GM18511 (cell line): ENCODE measurements at regions not wholly inside any gene's neighbourhood (a gene's known extent, or its start where the extent isn't known, plus 50 kb on each side); places are given as distances from the start of the nearest gene placed in this dataset.
"Not testable (repeated sequence)": the region's sequence is repeated elsewhere in the genome, so short reads cannot be mapped to it uniquely, and the experiment has no call there.

Experiments used
- ATAC-seq: cut with Tn5 transposase; IDR thresholded peaks from one replicate; pipeline ENCODE4 v1.9.1; 2021; ENCODE audit warnings: mild to moderate bottlenecking, moderate library complexity; ENCODE audit not compliant: unreplicated experiment

GRCh38 chr14:98189511-98189910 is 1082.5 kb downstream of the BCL11B start:
- no peak for ATAC-seq

- ATAC-seq = no peak
Measured at GRCh38 chr14:98189944-98190343, 1082.1 kb downstream of the BCL11B start.

- ATAC-seq = no peak
Measured at GRCh38 chr14:98192946-98193345, 1079.1 kb downstream of the BCL11B start.

DNA sequence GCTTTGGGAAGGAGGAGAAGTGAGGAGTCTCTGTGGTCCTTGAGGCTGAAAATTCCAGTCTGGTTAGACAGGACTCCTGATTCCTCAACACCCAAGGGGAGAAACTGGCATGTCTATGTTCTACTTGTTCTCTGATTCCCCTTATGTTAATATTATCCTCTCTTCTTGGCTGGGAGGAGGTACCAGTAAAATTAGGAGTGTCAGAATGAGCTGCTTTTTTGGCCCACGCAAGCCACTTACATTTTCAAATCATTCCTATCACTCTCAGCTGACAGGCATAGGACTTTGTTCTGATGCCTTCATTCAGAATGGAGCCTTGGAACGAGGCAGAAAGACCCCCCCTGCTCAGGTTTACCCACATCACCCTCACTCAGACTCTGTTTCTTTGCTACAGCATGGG is 1077.2 kb downstream of the BCL11B start:
- no peak for ATAC-seq

DNA sequence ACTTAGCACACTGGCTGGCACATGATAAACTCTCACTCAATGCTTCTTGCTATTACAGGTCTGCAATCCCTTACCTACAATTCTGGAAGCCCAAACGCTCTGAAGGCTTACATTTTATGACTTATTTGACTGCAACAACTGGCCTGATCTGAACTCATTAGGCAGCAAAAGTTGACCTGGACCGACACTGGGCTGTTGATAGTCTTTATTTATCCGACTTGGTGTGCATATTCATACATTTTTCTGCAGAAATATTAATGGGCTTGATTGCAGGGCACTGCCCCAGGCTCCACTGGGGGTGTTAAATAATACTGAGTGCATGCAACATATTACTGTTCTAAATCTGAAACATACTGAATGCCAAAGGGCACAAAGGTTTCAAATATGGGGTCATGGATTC is 1076.7 kb downstream of the BCL11B start:
- ATAC-seq = no peak

GRCh38 chr14:98197933-98198332 is 1074.1 kb downstream of the BCL11B start:
- ATAC-seq = no peak

- no peak for ATAC-seq
Measured at GRCh38 chr14:98198385-98198784, 1073.6 kb downstream of the BCL11B start.

DNA sequence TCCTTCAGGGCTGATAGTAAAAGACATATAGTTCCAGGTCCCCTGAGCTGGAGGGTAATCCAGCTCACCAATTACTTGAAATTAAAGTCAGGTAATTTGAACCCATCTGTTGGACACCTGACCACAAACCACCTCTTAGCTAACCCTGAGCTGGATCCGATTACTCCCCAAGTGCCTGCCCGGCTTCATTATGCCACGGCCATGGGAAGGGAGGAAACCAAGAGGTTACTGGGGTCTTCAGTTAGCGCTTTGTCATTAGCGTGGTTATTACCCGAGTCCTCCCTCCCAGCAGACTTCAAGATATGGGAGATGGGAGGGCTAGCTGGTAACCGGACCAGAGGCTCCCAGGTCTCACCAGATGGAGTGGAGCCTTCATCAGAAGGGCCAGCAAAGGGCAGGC is 1071.4 kb downstream of the BCL11B start:
- no peak for ATAC-seq

DNA sequence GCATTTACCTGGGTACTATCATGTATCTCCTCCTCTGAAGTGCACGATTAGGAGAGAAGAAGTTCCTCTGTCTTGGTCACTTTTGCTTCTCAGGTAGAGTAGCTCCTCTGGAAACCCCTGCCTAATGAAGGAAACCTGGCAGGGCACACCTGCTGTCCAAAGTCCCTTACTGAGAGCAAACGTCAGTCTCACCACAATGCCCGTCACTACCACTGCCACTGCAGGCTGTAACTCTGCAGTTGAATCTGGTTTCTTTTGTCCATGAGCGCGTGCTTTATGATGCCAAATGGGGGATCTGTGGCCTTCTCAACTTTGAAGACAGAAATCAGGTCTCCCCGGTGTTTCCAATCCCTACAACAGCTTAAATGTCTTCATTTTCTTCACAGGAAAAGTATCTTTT is 1068.6 kb downstream of the BCL11B start:
- ATAC-seq = no peak

- ATAC-seq = no peak
Measured at GRCh38 chr14:98204139-98204538, 1067.9 kb downstream of the BCL11B start.

DNA sequence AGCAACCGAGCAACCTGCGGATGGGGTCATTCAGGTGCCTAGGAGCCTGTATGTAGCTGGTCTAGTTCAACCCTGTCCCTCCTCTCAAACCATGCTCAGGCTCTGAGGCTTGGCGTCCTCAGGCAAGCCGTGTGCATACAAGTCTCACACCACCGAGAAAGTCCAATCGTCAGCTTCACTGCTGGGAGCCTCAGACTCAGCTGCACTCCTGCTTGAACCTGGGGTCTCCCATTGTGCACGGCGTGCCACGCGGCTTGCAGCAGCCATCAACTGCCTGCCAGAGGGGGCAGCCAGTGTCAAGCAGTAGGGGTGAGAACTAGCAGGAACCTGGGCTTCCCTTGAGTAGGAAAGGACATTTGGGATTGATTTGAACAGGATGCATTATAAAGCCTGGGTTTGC is 1064.6 kb downstream of the BCL11B start:
- ATAC-seq = no peak

- ATAC-seq = no peak
Measured at GRCh38 chr14:98208211-98208611, 1063.8 kb downstream of the BCL11B start.

DNA sequence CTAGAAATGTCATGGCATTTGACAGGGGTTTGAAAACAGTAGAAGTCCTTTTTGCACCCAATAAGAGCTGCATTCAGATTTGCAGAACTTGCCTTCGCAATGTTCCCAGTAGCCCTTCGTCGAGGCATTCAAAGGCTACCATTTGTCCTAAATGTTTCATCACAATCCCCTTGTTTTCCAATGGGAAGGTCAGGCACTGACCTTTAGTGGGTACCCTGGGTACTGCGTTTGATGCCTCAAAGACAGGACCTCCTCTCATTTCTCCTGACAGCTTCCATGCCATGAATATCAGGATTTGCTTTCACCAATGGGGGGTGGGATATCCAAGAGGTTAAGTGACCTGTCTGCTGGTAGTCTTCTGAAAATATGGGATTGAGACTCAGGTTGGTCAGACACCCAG is 1063.1 kb downstream of the BCL11B start:
- no peak for ATAC-seq

DNA sequence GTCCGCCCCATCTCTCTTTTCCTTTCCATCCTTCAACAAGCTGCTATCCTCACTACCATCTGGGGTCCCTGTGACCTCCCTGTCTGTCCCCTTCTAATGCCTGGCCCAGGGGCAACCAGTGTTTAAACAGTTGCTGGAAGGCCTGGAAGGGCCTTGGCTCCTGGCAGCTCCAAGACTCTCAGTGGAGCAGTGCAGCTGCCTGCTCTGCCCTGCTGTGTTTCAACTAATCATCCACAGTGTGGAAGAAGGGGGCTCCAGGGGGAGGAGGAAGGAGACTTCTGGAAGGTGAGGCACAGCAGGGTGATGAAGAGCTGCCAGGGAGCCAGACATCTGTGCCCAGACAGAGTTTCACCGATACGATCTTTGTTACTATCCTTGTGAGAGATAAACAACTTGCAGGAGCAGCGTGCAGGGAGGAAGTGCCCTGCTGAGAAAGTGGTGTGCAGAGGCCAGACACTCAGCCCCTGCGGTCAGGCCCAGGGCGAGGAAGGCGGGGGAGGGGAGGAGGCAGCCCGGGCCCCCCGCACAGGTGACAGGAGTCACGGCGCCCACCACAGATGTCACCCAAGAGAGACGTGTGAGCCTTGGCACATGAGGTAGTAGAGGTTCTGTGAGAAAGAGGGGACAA is 1061.8 kb downstream of the BCL11B start:
- no peak for ATAC-seq

GRCh38 chr14:98217530-98217929 is 1054.5 kb downstream of the BCL11B start:
- no peak for ATAC-seq

- ATAC-seq = no peak
Measured at GRCh38 chr14:98218218-98218617, 1053.8 kb downstream of the BCL11B start.

- ATAC-seq = no peak
Measured at GRCh38 chr14:98219638-98220037, 1052.4 kb downstream of the BCL11B start.

- no peak for ATAC-seq
Measured at GRCh38 chr14:98223106-98223505, 1048.9 kb downstream of the BCL11B start.

DNA sequence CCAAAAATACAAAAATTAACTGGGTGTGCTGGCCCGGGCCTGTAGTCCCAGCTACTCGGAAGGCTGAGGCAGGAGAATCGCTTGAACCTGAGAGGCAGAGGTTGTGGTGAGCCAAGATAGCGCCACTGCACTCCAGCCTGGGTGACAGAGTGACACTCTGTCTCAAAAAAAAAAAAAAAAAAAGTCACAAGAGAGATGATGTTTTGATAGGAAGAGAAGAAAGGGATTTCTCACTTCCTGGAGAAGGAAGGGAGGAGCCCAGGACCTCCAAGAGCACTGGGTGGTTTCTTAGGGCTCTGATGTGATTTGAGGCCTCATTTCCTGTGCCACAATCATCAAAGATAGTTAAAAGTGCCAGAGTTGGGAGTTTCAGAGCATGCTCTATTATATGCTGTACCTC is 1048.3 kb downstream of the BCL11B start:
- ATAC-seq = not testable (repeated sequence)

- ATAC-seq = no peak
Measured at GRCh38 chr14:98226411-98226810, 1045.6 kb downstream of the BCL11B start.

- no peak for ATAC-seq
Measured at GRCh38 chr14:98227000-98227726, 1044.8 kb downstream of the BCL11B start.

- no peak for ATAC-seq
Measured at GRCh38 chr14:98227727-98228111, 1044.3 kb downstream of the BCL11B start.
